HG02884 (cell line): ENCODE measurements at regions not wholly inside any gene's neighbourhood (a gene's known extent, or its start where the extent isn't known, plus 50 kb on each side); places are given as distances from the start of the nearest gene placed in this dataset.
A peak's percentile ranks its signal among the peaks of the same experiment; 100 is the strongest.
"Not testable (repeated sequence)": the region's sequence is repeated elsewhere in the genome, so short reads cannot be mapped to it uniquely, and the experiment has no call there.

Source experiments
- ATAC-seq: cut with Tn5 transposase; IDR thresholded peaks from one replicate; pipeline ENCODE4 v1.9.1; 2021; ENCODE audit warnings: mild to moderate bottlenecking, moderate library complexity; ENCODE audit not compliant: unreplicated experiment

- ATAC-seq = no peak
Measured at GRCh38 chr5:15106530-15107283, 235.1 kb upstream of the ANKH start.

GRCh38 chr5:15105799-15106393, 234.3 kb upstream of the ANKH start:
- peak; percentile 92 for ATAC-seq

GRCh38 chr5:15103864-15104263, 232.3 kb upstream of the ANKH start:
- no peak for ATAC-seq

- ATAC-seq = no peak
Measured at GRCh38 chr5:15103130-15103529, 231.6 kb upstream of the ANKH start.

- ATAC-seq = no peak
Measured at GRCh38 chr5:15097552-15097951, 226.0 kb upstream of the ANKH start.

GRCh38 chr5:15096686-15097085, 225.1 kb upstream of the ANKH start:
- not testable (repeated sequence) for ATAC-seq

- ATAC-seq = no peak
Measured at GRCh38 chr5:15092801-15093200, 221.2 kb upstream of the ANKH start.

GRCh38 chr5:15085671-15086070, 214.1 kb upstream of the ANKH start:
- ATAC-seq = no peak

- ATAC-seq = no peak
Measured at GRCh38 chr5:15082096-15082495, 210.5 kb upstream of the ANKH start.

- no peak for ATAC-seq
Measured at GRCh38 chr5:15080219-15080618, 208.6 kb upstream of the ANKH start.

- no peak for ATAC-seq
Measured at GRCh38 chr5:15079566-15079965, 208.0 kb upstream of the ANKH start.

GRCh38 chr5:15074651-15075050, 203.1 kb upstream of the ANKH start:
- no peak for ATAC-seq

- ATAC-seq = no peak
Measured at GRCh38 chr5:15073453-15073852, 201.9 kb upstream of the ANKH start.

- ATAC-seq = no peak
Measured at GRCh38 chr5:15070907-15071306, 199.3 kb upstream of the ANKH start.

GRCh38 chr5:15069407-15069905, 197.9 kb upstream of the ANKH start:
- ATAC-seq = no peak

GRCh38 chr5:15065091-15065490, 193.5 kb upstream of the ANKH start:
- no peak for ATAC-seq

- ATAC-seq = no peak
Measured at GRCh38 chr5:15064396-15064795, 192.8 kb upstream of the ANKH start.

GRCh38 chr5:15056988-15057592, 185.5 kb upstream of the ANKH start:
- no peak for ATAC-seq

- no peak for ATAC-seq
Measured at GRCh38 chr5:15044521-15044920, 172.9 kb upstream of the ANKH start.

- no peak for ATAC-seq
Measured at GRCh38 chr5:15037247-15037908, 165.8 kb upstream of the ANKH start.

GRCh38 chr5:15034379-15034778, 162.8 kb upstream of the ANKH start:
- no peak for ATAC-seq

- ATAC-seq = no peak
Measured at GRCh38 chr5:15031180-15031579, 159.6 kb upstream of the ANKH start.
